Endodermal cell (in vitro differentiated cells): ENCODE measurements at regions not wholly inside any gene's neighbourhood (a gene's known extent, or its start where the extent isn't known, plus 50 kb on each side); places are given as distances from the start of the nearest gene placed in this dataset.

Experiments used
- DNase-seq: peaks from one replicate; pipeline ENCODE4 v3.0.0-alpha.2; 2017
- H3K27ac ChIP-seq: 2 replicates; pipeline ENCODE4 v1.5.1; 2013; ENCODE audit warnings: mild to moderate bottlenecking, low read depth, low read length, moderate library complexity
- H3K27me3 ChIP-seq: 2 replicates; pipeline ENCODE4 v1.6.1; 2013; ENCODE audit warnings: mild to moderate bottlenecking, low read length, moderate library complexity; ENCODE audit not compliant: insufficient read depth, control insufficient read depth, poor library complexity, severe bottlenecking
- H3K36me3 ChIP-seq: 2 replicates; pipeline ENCODE4 v1.7.0; 2013; ENCODE audit warnings: mild to moderate bottlenecking, low read length, moderate library complexity; ENCODE audit not compliant: control insufficient read depth, insufficient read depth
- H3K4me1 ChIP-seq: one replicate; pipeline ENCODE4 v1.7.0; 2013; ENCODE audit warnings: low read length; ENCODE audit not compliant: control insufficient read depth, insufficient read depth
- H3K4me3 ChIP-seq: 2 replicates; pipeline ENCODE4 v1.5.1; 2013; ENCODE audit warnings: mild to moderate bottlenecking, low read length, moderate library complexity
- H3K9ac ChIP-seq: 2 replicates; pipeline ENCODE4 v1.6.1; 2013; ENCODE audit warnings: mild to moderate bottlenecking, low read length, moderate library complexity; ENCODE audit not compliant: poor library complexity, severe bottlenecking; ENCODE audit errors: extremely low read depth
- H3K9me3 ChIP-seq: 2 replicates; pipeline ENCODE4 v1.6.1; 2013; ENCODE audit warnings: mild to moderate bottlenecking, low read length, moderate library complexity; ENCODE audit not compliant: control insufficient read depth
- H3K27ac Mint-ChIP-seq: 2 replicates; pipeline ENCODE4 v1.8.0; 2020; ENCODE audit warnings: mixed read lengths
- H3K27me3 Mint-ChIP-seq: 2 replicates; pipeline ENCODE4 v1.8.0; 2021; ENCODE audit warnings: mild to moderate bottlenecking, mixed read lengths; ENCODE audit not compliant: insufficient read depth
- H3K36me3 Mint-ChIP-seq: 2 replicates; pipeline ENCODE4 v1.8.0; 2020; ENCODE audit warnings: low read depth, mixed read lengths
- H3K4me1 Mint-ChIP-seq: 2 replicates; pipeline ENCODE4 v1.8.0; 2020; ENCODE audit warnings: mixed read lengths
- H3K4me3 Mint-ChIP-seq: 2 replicates; pipeline ENCODE4 v1.8.0; 2020; ENCODE audit warnings: mild to moderate bottlenecking, moderate library complexity, mixed read lengths
- H3K9me3 Mint-ChIP-seq: 2 replicates; pipeline ENCODE4 v1.8.0; 2020; ENCODE audit warnings: mild to moderate bottlenecking, mixed read lengths
- WGBS, 2 experiments: methylation state at CpG; one replicate each; pipeline versions ENCODE4 v1.1.5 to v1.1.7; 2013; ENCODE audit warnings: missing lambda C conversion rate in 2 of 2, mixed read lengths in 1 of 2; ENCODE audit not compliant: insufficient coverage in 1 of 2, insufficient read length in 1 of 2; 5-methylcytosine and 5-hydroxymethylcytosine counted together
- TF ChIP-seq, protein P1 (sequence below): fragments of 200-600 bp; sonication (generic); conservative IDR thresholded peaks from 2 replicates; pipeline ENCODE4 v1.5.0; 2021; ENCODE audit warnings: antibody characterized with exemption, mild to moderate bottlenecking

DNA sequence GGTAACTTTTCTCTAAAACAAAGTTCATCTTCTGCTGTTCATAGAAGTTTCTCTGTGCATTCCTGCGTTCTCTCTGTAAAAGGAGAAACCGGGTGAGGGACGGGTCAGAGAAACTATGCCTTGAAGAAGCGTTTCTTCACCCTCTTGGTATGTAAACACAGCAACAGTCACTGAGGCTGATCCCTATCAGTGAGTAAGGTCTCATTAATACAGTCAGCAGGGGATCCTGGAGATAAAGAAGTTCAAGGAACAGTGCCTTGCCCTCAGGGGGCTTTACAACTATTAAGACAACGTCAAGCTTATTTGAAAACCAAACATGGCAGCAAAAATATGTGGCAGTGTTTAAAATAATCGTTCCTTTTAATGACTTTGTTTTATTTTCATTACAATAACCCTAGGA is 202.9 kb upstream of the IL12B start:
- H3K9ac ChIP-seq: no peak overlapping the region
- no peak for DNase-seq
- TF ChIP-seq, protein P1, sequence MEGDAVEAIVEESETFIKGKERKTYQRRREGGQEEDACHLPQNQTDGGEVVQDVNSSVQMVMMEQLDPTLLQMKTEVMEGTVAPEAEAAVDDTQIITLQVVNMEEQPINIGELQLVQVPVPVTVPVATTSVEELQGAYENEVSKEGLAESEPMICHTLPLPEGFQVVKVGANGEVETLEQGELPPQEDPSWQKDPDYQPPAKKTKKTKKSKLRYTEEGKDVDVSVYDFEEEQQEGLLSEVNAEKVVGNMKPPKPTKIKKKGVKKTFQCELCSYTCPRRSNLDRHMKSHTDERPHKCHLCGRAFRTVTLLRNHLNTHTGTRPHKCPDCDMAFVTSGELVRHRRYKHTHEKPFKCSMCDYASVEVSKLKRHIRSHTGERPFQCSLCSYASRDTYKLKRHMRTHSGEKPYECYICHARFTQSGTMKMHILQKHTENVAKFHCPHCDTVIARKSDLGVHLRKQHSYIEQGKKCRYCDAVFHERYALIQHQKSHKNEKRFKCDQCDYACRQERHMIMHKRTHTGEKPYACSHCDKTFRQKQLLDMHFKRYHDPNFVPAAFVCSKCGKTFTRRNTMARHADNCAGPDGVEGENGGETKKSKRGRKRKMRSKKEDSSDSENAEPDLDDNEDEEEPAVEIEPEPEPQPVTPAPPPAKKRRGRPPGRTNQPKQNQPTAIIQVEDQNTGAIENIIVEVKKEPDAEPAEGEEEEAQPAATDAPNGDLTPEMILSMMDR: no peak
- H3K4me1 ChIP-seq: no peaks in the 10 kb centered on the region
- H3K4me3 ChIP-seq: peak overlapping the region; percentile 54
- Mint-ChIP-seq H3K4me1 (no peaks in the 10 kb centered on the region), H3K27ac (peak overlapping the region; percentile 35), H3K4me3 (no peak overlapping the region), H3K36me3 (no peaks in the 10 kb centered on the region), H3K9me3 (peaks cover 33% of the 10 kb centered on the region), H3K27me3 (no peaks in the 10 kb centered on the region)
- WGBS, 2 experiments: 76 to 79% methylated on average over 5 to 6 of the region's 6 CpGs
- peaks cover 29% of the 10 kb centered on the region for H3K9me3 ChIP-seq
- no peak overlapping the region for H3K27ac ChIP-seq
- no peaks in the 10 kb centered on the region for H3K36me3 ChIP-seq
- no peaks in the 10 kb centered on the region for H3K27me3 ChIP-seq

DNA sequence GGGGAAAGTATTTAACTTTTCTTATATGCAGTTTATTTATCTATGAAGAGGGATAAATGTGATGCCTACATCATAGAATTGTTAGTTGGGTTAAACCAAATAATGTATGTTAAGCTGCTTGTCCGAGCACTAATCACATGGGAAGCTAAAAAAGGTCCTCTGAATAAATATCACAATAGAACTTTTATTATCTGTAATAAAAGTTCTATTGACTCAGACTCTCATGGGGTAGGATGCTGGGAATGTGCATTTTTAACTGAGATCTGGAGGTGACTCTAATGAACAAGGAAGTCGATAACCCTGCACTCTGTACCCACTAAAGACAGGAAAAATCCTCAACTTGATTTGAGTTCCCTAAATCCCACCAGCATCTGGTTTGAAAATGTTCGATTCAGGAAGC is 205.9 kb upstream of the IL12B start:
- H3K27ac ChIP-seq: no peak overlapping the region
- H3K9ac ChIP-seq: no peak overlapping the region
- H3K4me3 ChIP-seq: no peak overlapping the region
- TF ChIP-seq, protein P1: no peak
- H3K9me3 ChIP-seq: peaks cover 24% of the 10 kb centered on the region
- H3K36me3 Mint-ChIP-seq: no peaks in the 10 kb centered on the region
- DNase-seq: no peak
- 98 to 100% methylated on average over 1 to 3 of the region's 3 CpGs for WGBS, 2 experiments
- no peaks in the 10 kb centered on the region for H3K27me3 ChIP-seq
- H3K4me1 Mint-ChIP-seq: no peaks in the 10 kb centered on the region
- no peaks in the 10 kb centered on the region for H3K27me3 Mint-ChIP-seq
- no peak overlapping the region for H3K27ac Mint-ChIP-seq
- H3K9me3 Mint-ChIP-seq: peaks cover 25% of the 10 kb centered on the region
- no peaks in the 10 kb centered on the region for H3K4me1 ChIP-seq
- H3K4me3 Mint-ChIP-seq: no peak overlapping the region
- H3K36me3 ChIP-seq: no peaks in the 10 kb centered on the region

DNA sequence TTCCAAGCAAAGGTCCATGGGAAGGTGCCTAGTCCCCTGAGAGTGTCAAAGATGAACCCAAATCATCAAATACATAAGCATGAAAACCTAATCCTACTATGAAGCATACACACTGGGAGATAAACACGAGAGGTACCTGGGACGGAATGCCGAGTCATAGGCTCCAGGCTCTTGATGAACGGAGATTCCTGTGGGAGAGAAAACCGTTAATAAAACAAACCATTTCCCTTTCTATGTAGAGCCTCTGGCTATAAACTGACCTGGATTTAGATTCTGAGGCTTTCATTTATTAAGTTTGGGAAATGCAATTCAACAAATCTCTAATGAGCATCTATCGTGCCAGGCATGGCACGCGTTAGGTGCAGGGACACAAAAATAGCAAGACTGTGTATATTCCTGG is 206.4 kb upstream of the IL12B start:
- Histone ChIP-seq H3K27me3 (no peaks in the 10 kb centered on the region), H3K27ac (no peak overlapping the region), H3K9ac (no peak overlapping the region), H3K9me3 (peaks cover 24% of the 10 kb centered on the region), H3K4me1 (no peaks in the 10 kb centered on the region), H3K4me3 (no peak overlapping the region), H3K36me3 (no peaks in the 10 kb centered on the region)
- H3K9me3 Mint-ChIP-seq: peaks cover 25% of the 10 kb centered on the region
- TF ChIP-seq, protein P1: no peak
- 95 to 96% methylated on average over 7 to 8 of the region's 8 CpGs for WGBS, 2 experiments
- no peak overlapping the region for H3K4me3 Mint-ChIP-seq
- H3K4me1 Mint-ChIP-seq: no peaks in the 10 kb centered on the region
- no peak for DNase-seq
- H3K36me3 Mint-ChIP-seq: no peaks in the 10 kb centered on the region
- H3K27ac Mint-ChIP-seq: no peak overlapping the region
- H3K27me3 Mint-ChIP-seq: no peaks in the 10 kb centered on the region
